ENCODE measurements at regions not wholly inside any gene's neighbourhood (a gene's known extent, or its start where the extent isn't known, plus 50 kb on each side); places are given as distances from the start of the nearest gene placed in this dataset.

- TF ChIP-seq PRDM15 (CRISPR knock-in tag; IDR thresholded peaks at IDR 0.05) = no peak
- no peak for TF ChIP-seq ATF3 (CRISPR knock-in tag; conservative IDR thresholded peaks at IDR 0.05)
- TF ChIP-seq, protein P1, sequence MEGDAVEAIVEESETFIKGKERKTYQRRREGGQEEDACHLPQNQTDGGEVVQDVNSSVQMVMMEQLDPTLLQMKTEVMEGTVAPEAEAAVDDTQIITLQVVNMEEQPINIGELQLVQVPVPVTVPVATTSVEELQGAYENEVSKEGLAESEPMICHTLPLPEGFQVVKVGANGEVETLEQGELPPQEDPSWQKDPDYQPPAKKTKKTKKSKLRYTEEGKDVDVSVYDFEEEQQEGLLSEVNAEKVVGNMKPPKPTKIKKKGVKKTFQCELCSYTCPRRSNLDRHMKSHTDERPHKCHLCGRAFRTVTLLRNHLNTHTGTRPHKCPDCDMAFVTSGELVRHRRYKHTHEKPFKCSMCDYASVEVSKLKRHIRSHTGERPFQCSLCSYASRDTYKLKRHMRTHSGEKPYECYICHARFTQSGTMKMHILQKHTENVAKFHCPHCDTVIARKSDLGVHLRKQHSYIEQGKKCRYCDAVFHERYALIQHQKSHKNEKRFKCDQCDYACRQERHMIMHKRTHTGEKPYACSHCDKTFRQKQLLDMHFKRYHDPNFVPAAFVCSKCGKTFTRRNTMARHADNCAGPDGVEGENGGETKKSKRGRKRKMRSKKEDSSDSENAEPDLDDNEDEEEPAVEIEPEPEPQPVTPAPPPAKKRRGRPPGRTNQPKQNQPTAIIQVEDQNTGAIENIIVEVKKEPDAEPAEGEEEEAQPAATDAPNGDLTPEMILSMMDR (IDR thresholded peaks at IDR 0.05) = no peak
- no peak for TF ChIP-seq STAT6 (CRISPR knock-in tag; conservative IDR thresholded peaks at IDR 0.05; ENCODE audit: low read depth)
- no peak for TF ChIP-seq ETV6 (CRISPR knock-in tag; IDR thresholded peaks at IDR 0.05)
- TF ChIP-seq, protein P2, sequence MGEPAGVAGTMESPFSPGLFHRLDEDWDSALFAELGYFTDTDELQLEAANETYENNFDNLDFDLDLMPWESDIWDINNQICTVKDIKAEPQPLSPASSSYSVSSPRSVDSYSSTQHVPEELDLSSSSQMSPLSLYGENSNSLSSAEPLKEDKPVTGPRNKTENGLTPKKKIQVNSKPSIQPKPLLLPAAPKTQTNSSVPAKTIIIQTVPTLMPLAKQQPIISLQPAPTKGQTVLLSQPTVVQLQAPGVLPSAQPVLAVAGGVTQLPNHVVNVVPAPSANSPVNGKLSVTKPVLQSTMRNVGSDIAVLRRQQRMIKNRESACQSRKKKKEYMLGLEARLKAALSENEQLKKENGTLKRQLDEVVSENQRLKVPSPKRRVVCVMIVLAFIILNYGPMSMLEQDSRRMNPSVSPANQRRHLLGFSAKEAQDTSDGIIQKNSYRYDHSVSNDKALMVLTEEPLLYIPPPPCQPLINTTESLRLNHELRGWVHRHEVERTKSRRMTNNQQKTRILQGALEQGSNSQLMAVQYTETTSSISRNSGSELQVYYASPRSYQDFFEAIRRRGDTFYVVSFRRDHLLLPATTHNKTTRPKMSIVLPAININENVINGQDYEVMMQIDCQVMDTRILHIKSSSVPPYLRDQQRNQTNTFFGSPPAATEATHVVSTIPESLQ (CRISPR knock-in tag; IDR thresholded peaks at IDR 0.05) = no peak
Measured at GRCh38 chr5:62773460-62773859, 194.8 kb downstream of the LRRC70 start.
